GM19324 (cell line): ENCODE measurements at regions not wholly inside any gene's neighbourhood (a gene's known extent, or its start where the extent isn't known, plus 50 kb on each side); places are given as distances from the start of the nearest gene placed in this dataset.
"Not testable (repeated sequence)": the region's sequence is repeated elsewhere in the genome, so short reads cannot be mapped to it uniquely, and the experiment has no call there.

Source experiments
- ATAC-seq: cut with Tn5 transposase; IDR thresholded peaks from one replicate; pipeline ENCODE4 v1.9.1; 2021; ENCODE audit warnings: mild to moderate bottlenecking, moderate library complexity; ENCODE audit not compliant: unreplicated experiment, low FRiP score

DNA sequence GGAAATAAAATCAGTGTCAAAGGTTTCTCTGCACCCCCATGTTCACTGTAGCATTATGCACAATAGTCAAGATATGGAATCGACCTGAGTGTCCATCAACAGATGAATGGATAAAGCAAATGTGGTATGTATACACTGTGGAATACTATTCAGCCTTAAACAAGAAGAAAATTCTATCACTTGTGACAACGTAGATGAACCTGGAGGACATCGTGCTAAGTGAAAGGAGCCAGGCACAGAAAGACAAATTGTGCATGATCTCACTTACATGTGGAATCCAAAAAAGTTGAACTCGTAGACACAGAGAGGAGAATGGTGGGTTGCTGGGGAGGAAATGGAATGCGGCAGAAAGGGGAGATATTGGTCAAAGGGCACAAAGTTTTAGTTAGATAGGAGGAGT is 136.3 kb upstream of the ESR1 start:
- no peak for ATAC-seq

DNA sequence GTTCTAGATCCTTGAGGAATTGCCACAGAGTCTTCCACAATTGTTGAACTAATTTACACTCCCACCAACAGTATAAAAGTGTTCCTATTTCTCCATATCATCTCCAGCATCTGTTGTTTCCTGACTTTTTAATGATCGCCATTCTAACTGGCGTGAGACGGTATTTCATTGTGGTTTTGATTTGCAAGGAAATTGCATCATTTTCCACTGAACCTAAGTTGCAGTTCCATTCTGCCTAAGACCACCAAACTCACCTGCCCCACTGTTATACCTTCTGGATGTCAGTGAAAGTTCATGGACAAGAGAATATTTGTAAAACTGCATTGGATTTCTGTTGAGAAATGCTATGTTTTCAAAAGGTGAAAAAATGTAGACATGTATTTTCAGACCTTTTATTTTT is 132.9 kb upstream of the ESR1 start:
- no peak for ATAC-seq

DNA sequence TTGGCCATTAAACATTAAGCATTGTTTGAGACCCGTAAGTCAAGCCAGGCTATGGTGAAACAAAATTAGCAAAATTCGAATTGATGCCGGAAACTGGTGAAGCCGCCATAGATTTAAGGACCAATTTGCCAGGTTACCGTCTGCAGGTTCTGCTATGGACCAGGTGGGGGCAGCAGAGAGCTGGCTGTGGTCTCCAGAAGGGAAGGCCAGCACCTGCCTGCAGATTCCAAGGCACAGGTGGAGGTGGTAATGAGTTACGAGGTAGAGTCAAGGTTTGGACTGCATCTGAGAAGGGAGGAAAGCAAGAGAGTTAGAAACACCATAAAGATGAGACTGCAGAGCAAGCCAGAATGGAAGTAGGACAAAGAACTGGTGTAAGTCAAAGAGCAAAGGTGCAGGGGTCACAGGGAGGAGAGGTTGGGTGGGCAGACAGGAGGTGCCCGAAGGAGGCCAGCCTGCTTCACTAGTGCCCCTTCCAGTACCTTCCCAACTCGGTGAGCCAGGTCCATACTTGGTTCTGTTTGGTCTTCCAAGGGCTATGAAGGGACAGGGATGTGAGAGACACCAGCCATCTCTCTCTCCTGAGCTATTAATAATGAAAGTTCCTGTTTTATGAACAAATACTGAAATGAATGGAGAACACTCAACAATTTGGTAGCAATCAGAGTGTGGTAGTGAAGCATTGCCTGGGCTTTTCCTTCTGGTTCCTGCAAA is 131.6 kb upstream of the ESR1 start:
- ATAC-seq, result peak; percentile 89

DNA sequence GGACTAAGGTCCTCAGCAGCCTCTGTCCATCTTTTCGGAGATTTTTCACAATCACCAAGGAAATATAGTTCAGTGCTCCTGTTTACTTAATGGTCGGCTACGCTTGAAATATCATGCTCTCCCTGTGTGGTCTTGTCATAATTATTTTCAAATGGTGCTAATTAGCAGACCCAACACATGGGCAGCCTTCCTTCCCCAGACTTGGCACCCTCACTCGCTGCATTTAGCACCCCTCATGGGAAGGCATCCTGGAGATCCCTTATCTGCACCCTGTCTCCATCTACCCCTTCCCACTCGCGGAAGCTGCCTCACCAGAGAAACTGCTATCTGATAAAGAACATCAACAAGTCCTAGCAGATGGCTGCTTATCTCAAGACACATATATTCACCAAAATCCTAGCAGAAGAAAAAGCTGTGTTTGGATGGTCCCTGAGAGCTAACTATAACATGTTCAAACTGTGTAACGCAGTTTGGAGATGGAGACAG is 131.0 kb upstream of the ESR1 start:
- ATAC-seq, result no peak

DNA sequence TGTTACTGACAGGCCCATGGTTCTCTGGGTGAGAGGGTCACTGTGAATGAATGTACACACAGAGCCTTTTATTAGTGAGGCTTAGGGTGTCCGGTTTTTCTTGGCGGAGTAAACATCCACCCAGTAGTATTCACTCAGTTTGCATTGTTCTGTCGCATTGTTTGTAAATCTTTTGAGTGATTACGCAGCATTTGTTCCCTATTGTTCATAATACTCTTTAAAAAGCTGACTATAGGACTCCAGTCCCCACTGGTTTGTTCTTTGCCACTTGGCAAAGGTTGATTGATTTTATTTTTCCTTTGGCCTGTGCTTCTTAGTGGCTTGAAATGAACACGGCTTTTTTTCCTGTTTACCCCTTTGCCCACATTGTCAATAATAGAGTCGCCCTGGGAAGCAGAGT is 130.1 kb upstream of the ESR1 start:
- no peak for ATAC-seq

DNA sequence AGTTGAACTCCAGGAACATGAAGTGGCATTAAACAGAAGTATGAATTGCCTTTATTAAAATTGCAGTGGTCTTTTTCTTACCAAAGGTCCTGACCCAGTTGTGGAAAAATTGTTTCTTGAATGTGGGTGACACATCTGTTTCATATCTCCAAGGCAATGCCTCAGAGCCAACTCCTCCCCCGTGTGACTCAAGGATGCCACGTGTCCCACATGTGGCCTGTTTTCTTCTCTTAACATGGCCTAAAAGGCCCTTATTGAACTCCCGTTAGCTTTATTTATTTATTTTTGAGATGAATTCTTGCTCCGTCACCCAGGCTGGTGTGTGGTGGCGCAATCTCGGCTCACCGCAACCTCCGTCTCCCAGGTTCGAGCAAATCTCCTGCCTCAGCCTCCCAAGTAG is 128.4 kb upstream of the ESR1 start:
- no peak for ATAC-seq

DNA sequence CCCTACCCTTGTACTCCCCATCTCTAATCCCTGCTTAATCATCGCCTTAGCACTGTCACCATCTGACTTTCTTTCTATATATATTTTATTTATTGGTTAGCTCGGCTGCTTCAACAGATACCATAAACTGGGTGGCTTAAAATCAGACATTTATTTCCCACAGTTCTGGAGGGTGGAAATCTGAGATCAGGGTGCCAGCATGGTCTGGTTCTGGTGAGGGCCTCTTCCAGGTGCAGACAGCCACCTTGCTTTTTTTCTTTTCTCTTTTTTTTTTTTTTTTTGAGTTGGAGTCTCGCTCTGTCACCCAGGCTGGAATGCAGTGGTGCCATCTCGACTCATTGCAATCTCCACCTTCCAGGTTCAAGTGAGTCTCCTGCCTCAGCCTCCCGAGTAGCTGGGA is 127.5 kb upstream of the ESR1 start:
- no peak for ATAC-seq

DNA sequence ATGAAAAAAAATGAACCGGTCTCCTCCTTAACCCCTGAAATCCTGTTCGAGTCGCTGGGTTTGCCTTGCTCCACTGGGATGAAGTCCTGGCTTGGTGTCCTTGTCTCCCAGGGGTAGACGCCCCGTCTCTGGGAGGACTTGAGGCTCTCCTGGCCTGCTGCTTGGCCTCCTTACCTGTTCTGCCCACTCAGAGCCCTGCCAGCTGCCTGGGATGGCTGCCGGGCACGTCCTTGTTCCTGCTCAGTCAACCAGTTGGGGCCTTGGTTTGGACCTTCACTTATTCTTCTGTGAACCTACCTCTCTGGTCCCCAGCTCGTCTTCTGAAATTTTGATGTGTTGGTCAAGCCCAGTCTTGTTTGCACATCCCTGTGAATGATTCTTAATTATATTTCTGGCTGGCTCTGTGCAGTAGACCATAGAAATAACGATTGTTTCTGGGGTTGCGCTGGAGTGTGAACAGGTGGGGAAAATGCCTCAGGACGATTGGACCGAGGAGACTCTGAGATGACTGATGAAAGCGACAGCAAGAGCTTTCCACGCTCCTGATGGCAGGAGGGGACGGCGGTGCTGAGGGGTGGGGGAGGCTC is 126.5 kb upstream of the ESR1 start:
- ATAC-seq, result no peak

DNA sequence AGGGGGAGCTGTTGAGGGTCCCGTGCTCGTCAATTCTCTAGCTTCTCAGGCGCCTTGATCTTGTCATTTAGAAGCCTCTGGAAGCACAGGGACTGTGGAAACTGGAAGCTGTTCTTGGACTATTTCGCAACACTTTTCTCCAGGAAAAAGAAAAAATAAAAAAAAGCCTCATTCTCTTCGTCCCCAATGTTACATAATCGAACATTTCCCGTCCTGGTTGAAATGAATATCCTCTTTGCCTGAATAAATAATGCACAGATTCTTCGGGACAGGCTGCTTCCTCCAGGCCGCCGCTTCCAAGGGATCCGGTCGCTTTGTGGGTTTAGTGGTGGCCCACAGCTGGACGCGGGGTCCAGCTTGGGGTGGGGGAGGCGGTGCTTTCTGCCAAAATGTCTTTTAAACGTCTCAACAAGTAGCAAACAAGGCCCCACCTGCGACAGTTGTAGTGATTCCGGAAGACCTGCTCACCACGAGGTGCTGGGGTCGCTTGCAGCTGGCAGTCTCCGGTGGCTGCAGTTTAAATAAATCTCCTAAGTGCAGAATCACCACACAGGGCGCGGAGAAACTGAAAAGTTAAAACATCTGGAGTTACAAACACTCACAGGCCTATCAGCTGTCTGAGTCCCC is 125.9 kb upstream of the ESR1 start:
- ATAC-seq, result no peak

DNA sequence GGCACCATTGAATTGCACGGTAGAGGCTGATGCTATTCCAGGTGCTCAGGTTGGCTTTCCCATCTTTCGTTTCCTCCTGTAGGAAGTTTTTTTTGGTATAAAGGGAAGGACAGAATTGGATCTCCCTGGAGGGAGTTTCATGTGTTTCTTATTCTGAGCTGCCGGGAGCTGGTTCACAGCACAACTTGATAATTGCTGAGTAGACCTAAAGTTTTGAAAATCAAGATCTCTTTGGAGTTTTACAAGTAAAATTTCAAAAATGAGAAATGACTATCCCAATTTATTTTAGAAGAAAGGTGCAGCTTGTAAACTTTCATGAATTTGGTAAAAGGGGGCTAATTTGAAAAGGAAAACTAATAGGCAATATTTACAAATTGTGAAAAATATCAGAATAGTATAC is 125.2 kb upstream of the ESR1 start:
- no peak for ATAC-seq

DNA sequence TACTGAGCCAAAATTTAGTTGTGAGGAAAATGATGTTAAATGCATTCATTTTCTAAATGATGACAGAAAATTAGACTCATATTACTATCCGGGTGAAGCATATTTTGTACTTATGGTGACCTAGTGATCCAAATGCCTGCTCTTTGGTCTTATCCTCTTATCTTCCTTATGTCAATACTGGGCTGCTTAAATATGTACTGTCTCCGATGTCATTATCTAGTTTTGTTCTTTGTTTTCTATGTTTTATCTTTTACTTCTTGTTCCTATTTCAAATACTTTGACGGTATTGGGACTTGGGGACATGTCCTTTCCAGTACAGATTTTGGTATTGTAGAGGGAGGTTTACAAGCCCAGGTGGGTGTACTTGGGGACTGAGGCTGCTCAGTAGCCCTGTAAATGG is 124.6 kb upstream of the ESR1 start:
- no peak for ATAC-seq

DNA sequence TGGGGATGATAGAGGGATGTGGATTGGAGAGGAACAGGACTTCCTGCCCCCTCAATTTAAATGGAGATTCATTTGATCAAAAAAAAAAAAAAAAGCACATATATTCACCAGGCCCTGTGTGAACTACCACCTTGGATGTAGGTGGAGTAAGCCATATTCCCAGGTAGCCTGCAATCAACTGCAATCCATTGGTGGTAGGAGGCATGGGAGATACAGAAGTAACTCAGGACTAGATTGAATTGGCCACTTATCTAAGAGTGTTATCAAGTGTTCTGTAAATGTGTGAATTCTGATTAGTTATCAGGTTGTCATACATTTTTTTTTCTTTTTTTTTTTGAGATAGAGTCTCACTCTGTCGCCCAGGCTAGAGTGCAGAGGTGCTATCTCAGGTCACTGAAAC is 124.1 kb upstream of the ESR1 start:
- ATAC-seq, result no peak

DNA sequence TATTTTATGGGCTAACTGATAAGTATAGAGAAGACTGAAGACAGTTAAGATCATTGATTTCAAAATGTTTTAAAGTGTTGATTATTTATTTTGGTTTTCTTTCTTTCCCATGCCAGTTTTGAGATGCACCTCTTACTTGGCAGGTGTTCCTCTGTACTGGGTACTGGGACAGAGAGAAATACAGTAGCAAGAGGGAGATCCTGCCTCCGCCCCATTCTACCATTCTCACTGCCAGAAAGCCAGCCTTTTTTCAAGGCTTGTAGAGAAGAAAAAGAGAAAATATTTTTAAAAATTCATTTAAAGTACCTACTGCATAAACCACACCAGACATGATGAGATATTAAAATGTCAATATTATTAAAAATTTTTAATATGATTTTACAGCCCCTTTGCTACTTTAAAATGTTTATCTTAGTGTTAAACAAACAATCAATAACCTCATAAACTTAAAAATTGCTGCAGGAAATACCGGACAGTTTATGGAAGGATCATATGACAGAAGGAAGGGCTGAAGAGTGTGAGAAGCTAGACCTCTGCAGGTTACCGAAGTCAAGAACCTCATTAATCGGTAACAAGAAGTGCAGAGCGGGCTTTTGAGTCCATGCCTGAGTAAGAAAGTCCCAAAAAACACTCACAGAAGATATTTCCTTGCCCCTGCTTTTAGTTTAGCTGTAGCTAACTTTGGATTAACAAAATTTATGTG is 117.8 kb upstream of the ESR1 start:
- no peak for ATAC-seq

DNA sequence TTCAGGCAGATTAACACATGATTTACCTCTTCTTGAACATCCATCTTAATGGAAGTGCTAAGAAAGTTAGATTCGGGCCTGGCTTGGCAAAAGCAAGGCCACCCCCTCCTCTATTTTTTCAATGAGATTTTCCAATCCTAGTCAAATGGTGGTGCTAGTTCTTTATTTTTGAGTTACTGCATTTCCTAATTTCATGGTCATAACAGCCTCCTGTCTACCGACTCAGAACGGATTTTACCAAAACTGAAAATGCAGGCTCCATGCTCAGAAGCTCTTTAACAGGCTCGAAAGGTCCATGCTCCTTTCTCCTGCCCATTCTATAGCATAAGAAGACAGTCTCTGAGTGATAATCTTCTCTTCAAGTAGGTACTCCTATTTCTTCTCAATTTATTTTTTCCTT is 117.2 kb upstream of the ESR1 start:
- ATAC-seq, result peak; percentile 34

DNA sequence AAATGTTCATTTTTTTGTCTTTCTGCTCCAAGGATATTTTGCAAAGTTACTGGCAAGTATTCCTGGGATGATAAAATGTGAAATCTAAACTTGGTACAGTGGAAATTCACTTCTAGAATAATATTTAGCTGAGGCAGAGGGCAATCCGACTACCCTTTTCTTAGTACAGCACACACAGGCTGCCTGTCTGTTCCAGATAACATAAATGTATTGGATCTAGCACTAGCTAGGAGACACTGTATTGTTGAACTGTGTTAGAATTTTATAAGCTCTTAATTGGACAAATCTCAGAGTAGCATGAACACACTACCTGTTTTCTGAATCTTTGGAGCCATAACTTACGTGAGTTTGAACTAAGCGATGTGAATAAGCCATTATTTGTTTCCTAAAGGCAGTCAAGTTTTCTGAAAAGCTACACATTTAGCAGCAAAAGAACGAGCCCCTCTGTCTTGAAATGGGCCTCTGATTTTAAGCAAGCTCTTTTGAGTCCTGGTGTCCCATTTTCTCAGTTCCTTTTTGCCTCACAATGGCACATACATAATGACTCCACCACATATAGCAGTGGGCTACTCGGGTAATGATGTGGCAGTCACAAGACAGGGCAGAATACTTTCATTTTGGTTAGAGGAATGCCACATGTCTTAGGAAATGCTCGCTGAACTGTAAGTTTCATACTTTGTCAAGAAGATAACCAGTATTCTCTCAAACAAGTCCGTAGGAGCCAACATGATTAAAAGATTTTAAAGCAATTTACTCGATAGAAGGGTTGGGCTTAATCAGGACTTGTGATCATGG is 116.5 kb upstream of the ESR1 start:
- peak; percentile 91 for ATAC-seq

DNA sequence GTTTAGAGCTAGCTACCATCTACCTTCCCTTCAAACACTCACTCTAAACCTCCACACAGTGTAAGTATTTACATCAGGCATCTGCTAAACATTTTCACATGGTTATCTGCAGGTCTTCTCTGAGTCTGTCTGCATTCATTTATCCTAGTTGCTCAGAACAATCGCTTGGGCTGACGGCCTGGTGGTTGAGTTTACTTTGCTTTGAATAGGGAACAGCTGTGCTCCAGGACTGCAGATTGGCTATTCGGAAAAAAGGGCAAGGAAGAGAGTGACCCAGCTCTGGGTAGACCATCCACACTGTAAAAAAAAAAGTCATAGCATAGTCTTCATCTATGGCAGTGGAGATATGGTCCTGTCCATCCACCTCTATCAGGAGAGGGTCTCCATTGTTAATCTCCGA is 115.3 kb upstream of the ESR1 start:
- ATAC-seq, result no peak

DNA sequence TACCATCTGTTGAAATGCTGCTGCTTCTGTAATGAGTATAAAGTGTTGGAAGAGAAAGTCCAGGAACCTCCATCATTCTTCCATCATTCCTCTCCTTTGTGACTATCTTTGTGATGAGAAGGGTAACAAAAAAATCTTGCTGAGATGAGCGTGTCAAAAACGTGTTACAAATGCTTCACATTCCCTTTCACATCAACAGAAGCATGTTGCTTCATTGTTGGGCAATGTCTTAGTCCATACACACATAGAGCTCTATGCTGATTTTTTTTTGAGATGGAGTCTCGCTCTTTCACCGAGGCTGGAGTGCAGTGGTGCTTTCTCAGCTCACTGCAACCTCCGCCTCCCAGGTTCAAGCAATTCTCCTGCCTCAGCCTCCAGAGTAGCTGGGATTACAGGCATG is 114.1 kb upstream of the ESR1 start:
- ATAC-seq, result no peak

DNA sequence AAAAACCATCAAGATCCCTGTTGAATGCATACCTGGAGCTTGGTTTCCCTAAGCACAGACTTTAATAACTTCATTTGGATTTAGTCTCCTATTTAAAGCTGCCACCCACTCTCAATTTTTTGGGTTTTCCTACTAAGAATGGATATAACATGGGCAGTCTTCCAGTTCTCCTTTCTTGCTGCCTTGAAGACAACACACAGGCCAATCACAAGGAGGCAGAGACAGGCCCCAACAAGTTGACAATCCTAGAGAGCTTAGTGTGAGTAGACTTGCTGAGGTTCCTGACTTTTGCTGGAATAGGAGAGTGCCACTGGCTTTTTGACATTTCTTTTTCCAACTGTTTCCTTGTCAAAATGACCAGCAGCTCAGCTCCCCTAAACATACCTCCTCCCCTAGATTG is 112.3 kb upstream of the ESR1 start:
- ATAC-seq, result no peak

DNA sequence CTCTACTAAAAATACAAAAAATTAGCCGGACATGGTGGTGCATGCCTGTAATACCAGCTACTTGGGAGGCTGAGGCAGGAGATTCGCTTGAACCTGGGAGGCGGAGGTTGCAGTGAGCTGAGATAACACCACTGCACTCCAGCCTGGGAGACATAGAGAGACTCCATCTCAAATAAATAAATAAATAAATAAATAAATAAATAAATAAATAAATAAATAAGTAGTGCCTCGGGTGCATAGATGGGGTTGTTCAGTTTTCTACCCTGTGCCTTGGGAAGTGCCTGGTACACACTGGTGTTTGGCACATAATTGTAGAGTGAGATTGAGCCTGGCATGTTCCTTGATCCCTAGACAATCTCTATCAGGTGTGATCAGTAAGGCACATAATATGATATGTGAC is 111.2 kb upstream of the ESR1 start:
- not testable (repeated sequence) for ATAC-seq

DNA sequence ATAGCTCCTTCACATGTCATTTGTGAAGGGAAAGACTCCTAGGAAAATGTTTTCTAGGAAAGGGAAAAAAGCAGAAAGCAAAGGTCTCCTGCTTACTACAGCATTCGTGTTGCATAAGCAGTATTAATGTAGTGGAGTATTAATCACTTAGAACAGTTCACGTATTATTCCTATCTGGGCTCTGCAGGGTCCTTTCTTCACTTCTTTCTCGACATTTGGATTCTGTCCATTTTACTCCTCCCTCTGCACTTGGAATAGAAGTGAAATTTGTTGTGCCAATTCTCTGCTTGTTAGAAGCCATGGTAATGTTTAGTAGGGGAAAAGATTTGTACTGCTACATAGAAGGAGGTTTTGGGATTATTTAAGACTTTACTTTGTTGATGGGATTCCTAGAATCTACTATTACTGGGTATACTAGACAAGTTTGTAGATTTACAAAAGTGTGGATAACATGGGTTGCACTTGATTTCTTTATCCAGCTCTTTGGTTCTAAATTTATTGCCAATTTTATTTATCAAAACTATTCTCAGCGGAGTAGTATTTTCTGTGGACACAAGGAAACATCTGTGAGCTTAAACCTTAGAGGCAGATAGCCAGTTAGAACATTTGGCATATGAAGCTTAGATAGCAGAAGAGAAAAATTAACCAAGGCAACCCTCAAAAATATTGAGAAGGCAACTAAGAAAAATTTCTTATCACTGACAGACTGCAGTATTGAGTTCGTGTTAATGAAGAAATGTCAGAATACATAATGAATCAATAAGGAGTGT is 108.4 kb upstream of the ESR1 start:
- ATAC-seq, result no peak
